ENCODE measurements at regions not wholly inside any gene's neighbourhood (a gene's known extent, or its start where the extent isn't known, plus 50 kb on each side); places are given as distances from the start of the nearest gene placed in this dataset.

DNA sequence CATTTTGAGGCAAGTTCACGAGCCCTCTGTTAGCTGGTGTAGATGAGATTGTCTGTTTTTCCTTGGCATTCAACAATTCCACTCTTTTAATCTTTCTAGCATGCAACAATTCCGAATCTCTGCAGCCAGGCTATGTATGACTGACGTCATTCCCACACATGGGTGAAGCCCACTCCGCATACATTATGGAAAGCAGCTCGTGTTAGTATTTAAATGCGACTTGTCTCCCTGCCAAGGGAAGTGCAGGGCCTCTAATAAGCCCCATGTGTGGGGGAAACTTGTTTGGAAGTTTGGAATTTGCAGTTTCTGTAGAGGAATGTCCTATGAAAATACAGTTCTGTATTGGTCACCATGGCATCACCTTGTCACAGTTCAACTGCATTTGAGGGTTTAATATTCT lies 146.0 kb upstream of the FBXL7 start:
- FAIRE-seq: no peak
- Histone ChIP-seq H2AFZ (ENCODE audit: control insufficient read depth, low read depth, low read length) (no peak overlapping the region), H4K20me1 (ENCODE audit: control insufficient read depth, insufficient read depth) (no peaks in the 10 kb centered on the region), H3K27ac (ENCODE audit: control insufficient read depth, insufficient read depth) (no peak overlapping the region), H3K4me3 (no peak overlapping the region), H3K4me1 (ENCODE audit: control insufficient read depth, insufficient read depth, low read length) (no peaks in the 10 kb centered on the region), H3K79me2 (ENCODE audit: control insufficient read depth, insufficient read depth, low read length) (no peaks in the 10 kb centered on the region), H3K27me3 (replicated peaks in 1 of 2; ENCODE audit: control insufficient read depth in 2 of 2, insufficient read depth in 2 of 2, low read length in 1 of 2) (no peaks in the 10 kb centered on the region), H3K9ac (ENCODE audit: control insufficient read depth, insufficient read depth, low read length) (no peak overlapping the region), H3K4me2 (ENCODE audit: control insufficient read depth, insufficient read depth) (no peak overlapping the region), H3K36me3 (ENCODE audit: control insufficient read depth in 2 of 2, insufficient read depth in 2 of 2, low read length in 1 of 2) (no peaks in the 10 kb centered on the region), H3K9me3 (replicated peaks; ENCODE audit: control insufficient read depth, insufficient read depth, low read length) (no peaks in the 10 kb centered on the region)
- BruUV-seq (replicated peaks): no TSS peak
- intact Hi-C loops (cut with micrococcal nuclease; ENCODE audit: unreplicated experiment) (no loop called here), in situ Hi-C loops (cut with MboI) (no loop called here)
- RAD21 ChIA-PET (ENCODE audit: unreplicated experiment): no interaction called here
- no peak for ATAC-seq
- 4% methylated on average over 6 of the region's 6 CpGs for WGBS (ENCODE audit: insufficient coverage, insufficient replicate concordance, low lambda C conversion rate, missing lambda C conversion rate)
- CTCF ChIA-PET: interaction anchor here (0.6 kb wide), 1 partner anchor 123 kb away, joined by 3 read pairs; no protein-coding TSS in a partner anchor
- POLR2A ChIA-PET: no interaction called here
- SMC1A ChIA-PET (ENCODE audit: uncharacterized antibody, unreplicated experiment): no interaction called here
- DNase-seq (ENCODE audit: low read depth, low spot score): no peak
- TF ChIP-seq HCFC1 (IDR thresholded peaks at IDR 0.05; ENCODE audit: low read length): no peak
- no peak for TF ChIP-seq REST (IDR thresholded peaks at IDR 0.05; ENCODE audit: low read depth, low read length)
- no peak for TF ChIP-seq IRF4 (IDR thresholded peaks at IDR 0.05; ENCODE audit: low read depth, low read length)
- TF ChIP-seq ZZZ3 (IDR thresholded peaks at IDR 0.05; ENCODE audit: control insufficient read depth, insufficient read length, low read depth): no peak
- TF ChIP-seq, protein P1, sequence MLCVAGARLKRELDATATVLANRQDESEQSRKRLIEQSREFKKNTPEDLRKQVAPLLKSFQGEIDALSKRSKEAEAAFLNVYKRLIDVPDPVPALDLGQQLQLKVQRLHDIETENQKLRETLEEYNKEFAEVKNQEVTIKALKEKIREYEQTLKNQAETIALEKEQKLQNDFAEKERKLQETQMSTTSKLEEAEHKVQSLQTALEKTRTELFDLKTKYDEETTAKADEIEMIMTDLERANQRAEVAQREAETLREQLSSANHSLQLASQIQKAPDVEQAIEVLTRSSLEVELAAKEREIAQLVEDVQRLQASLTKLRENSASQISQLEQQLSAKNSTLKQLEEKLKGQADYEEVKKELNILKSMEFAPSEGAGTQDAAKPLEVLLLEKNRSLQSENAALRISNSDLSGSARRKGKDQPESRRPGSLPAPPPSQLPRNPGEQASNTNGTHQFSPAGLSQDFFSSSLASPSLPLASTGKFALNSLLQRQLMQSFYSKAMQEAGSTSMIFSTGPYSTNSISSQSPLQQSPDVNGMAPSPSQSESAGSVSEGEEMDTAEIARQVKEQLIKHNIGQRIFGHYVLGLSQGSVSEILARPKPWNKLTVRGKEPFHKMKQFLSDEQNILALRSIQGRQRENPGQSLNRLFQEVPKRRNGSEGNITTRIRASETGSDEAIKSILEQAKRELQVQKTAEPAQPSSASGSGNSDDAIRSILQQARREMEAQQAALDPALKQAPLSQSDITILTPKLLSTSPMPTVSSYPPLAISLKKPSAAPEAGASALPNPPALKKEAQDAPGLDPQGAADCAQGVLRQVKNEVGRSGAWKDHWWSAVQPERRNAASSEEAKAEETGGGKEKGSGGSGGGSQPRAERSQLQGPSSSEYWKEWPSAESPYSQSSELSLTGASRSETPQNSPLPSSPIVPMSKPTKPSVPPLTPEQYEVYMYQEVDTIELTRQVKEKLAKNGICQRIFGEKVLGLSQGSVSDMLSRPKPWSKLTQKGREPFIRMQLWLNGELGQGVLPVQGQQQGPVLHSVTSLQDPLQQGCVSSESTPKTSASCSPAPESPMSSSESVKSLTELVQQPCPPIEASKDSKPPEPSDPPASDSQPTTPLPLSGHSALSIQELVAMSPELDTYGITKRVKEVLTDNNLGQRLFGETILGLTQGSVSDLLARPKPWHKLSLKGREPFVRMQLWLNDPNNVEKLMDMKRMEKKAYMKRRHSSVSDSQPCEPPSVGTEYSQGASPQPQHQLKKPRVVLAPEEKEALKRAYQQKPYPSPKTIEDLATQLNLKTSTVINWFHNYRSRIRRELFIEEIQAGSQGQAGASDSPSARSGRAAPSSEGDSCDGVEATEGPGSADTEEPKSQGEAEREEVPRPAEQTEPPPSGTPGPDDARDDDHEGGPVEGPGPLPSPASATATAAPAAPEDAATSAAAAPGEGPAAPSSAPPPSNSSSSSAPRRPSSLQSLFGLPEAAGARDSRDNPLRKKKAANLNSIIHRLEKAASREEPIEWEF (IDR thresholded peaks at IDR 0.05; ENCODE audit: insufficient replicate concordance, low read depth, low read length): no peak
- no peak for TF ChIP-seq TARDBP (IDR thresholded peaks at IDR 0.05; ENCODE audit: borderline replicate concordance)
- TF ChIP-seq CBFB (IDR thresholded peaks at IDR 0.05; ENCODE audit: low read depth): no peak
- TF ChIP-seq ETV6 (conservative IDR thresholded peaks at IDR 0.05 in 1 of 2, IDR thresholded peaks at IDR 0.05 in 1 of 2; ENCODE audit: borderline replicate concordance in 1 of 2, low read depth in 1 of 2): no peak
- TF ChIP-seq SIN3A (IDR thresholded peaks at IDR 0.05; ENCODE audit: low read depth, low read length): no peak
- TF ChIP-seq HDAC2 (IDR thresholded peaks at IDR 0.05): no peak
- no peak for TF ChIP-seq POLR2A (IDR thresholded peaks at IDR 0.05; ENCODE audit: low read depth, low read length)
- TF ChIP-seq CBX3 (IDR thresholded peaks at IDR 0.05; ENCODE audit: borderline replicate concordance, low read depth): no peak
- TF ChIP-seq ZNF384 (IDR thresholded peaks at IDR 0.05; ENCODE audit: borderline replicate concordance, low read depth, low read length): no peak
- TF ChIP-seq NFIC (IDR thresholded peaks at IDR 0.05; ENCODE audit: low read depth, low read length): no peak
- TF ChIP-seq, protein P2, sequence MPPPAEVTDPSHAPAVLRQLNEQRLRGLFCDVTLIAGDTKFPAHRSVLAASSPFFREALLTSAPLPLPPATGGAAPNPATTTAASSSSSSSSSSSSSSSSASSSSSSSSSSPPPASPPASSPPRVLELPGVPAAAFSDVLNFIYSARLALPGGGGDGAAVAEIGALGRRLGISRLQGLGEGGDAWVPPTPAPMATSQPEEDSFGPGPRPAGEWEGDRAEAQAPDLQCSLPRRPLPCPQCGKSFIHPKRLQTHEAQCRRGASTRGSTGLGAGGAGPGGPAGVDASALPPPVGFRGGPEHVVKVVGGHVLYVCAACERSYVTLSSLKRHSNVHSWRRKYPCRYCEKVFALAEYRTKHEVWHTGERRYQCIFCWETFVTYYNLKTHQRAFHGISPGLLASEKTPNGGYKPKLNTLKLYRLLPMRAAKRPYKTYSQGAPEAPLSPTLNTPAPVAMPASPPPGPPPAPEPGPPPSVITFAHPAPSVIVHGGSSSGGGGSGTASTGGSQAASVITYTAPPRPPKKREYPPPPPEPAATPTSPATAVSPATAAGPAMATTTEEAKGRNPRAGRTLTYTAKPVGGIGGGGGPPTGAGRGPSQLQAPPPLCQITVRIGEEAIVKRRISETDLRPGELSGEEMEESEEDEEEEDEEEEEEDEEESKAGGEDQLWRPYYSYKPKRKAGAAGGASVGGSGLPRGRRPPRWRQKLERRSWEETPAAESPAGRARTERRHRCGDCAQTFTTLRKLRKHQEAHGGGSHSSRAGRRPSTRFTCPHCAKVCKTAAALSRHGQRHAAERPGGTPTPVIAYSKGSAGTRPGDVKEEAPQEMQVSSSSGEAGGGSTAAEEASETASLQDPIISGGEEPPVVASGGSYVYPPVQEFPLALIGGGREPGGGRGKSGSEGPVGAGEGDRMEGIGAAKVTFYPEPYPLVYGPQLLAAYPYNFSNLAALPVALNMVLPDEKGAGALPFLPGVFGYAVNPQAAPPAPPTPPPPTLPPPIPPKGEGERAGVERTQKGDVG (CRISPR knock-in tag; IDR thresholded peaks at IDR 0.05): no peak
